AG08395 (cell line): ENCODE measurements at regions not wholly inside any gene's neighbourhood (a gene's known extent, or its start where the extent isn't known, plus 50 kb on each side); places are given as distances from the start of the nearest gene placed in this dataset.

ENCODE experiments used
- DNase-seq: peaks from one replicate; pipeline ENCODE4 v3.0.0; 2012; ENCODE audit warnings: mixed read lengths, low spot score

- no peak for DNase-seq
Measured at GRCh38 chr17:12376276-12376675, 289.4 kb upstream of the MYOCD start.

- DNase-seq, result peak; percentile 26
Measured at GRCh38 chr17:12386225-12386624, 279.5 kb upstream of the MYOCD start.

GRCh38 chr17:12388226-12388625 is 277.5 kb upstream of the MYOCD start:
- DNase-seq, result peak; percentile 42

DNA sequence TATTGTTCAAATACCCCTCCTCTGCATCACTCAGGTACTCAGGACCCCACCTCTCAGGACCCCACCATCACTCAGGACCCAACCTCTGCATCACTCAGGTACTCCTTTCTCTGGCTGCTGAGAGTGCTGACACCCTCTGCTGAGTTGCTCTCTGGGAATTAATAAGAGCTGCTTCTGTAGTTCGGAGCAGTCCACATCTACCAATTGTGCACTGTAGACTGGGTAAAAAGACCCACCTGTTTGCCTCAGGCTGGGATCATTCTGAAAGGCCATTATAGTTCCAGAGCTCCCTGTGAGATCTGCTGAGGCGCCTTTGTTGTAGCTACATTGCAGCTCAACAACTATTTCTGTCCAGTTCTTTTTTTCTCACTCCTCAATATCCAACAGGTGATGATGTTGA is 276.3 kb upstream of the MYOCD start:
- no peak for DNase-seq

DNA sequence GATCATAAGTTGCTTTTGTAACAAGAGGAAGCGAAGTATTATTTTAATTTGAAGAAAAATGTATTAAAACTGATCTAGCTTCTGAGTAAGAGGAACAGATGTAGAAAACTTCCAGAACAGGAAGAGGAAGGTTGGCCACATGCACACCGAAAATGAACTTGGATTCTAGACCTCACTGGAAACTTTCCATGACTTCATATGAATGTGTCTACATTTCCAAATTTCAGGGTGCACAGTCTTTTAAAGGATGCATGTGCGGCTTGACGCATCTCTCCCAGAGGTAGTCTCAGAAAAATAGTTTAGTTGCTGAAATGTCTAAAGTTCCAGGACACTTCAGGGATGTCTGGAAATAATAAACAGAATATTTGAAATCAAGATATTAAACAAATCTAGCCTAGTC is 275.1 kb upstream of the MYOCD start:
- no peak for DNase-seq

- no peak for DNase-seq
Measured at GRCh38 chr17:12391468-12391867, 274.2 kb upstream of the MYOCD start.

DNA sequence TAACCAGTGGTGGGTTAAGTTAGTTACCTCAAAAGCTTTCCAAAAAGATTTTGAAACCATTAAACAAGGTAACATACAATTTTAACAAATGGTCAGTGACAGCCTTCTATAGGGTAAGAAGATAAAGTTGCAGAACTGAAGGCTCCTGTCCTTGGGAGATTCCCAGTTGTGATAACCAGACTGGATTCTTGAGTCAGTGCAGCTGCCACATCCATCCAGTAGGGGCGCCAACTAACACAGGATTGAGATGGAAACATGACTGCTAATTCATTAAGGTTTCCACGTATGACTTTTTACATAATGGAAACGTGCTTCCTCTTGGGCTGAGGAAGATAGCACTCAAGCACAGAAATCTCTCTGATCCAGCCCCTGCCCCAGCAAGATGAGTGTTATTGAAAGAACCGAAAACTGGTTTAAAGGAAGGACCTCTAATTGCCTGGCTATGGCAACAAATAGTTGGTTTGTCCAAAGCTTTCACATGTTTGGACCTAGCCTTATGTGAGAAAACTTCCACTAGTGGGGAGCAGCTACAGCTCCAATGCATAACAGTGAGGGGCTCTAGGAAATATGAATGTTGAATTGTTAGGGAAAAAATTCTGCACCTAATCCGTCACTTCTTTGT is 269.8 kb upstream of the MYOCD start:
- no peak for DNase-seq

GRCh38 chr17:12398441-12399051 is 267.1 kb upstream of the MYOCD start:
- no peak for DNase-seq

GRCh38 chr17:12402963-12403622 is 262.6 kb upstream of the MYOCD start:
- peak; percentile 37 for DNase-seq

DNA sequence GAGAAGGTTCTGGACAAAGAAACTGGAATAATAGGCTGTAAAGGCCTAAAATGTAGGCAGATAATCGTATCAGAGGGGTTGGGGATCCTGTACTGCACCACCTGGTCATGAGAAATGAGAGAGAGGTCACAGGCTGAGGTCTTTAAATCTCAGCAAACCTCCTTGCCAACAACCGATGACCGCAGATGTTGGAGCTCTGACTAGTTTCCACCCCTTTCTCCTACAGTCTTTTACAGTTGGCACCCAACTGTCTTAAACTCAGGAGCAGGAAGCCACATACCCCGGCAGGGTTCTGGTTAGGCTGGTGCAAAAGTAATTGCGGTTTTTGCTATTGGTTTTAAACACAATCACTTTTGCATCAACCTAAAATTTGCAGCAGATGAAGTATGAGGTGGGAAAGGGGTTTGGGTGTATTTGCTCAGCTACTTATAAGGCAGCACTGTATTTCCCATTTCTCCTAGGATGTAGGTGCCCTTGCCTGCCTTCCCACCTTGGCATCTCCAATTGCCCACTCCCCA is 261.8 kb upstream of the MYOCD start:
- no peak for DNase-seq

- DNase-seq, result peak; percentile 8
Measured at GRCh38 chr17:12406623-12407215, 259.0 kb upstream of the MYOCD start.

GRCh38 chr17:12407495-12408252 is 258.0 kb upstream of the MYOCD start:
- no peak for DNase-seq

- no peak for DNase-seq
Measured at GRCh38 chr17:12409082-12409481, 256.6 kb upstream of the MYOCD start.

GRCh38 chr17:12410717-12411116 is 255.0 kb upstream of the MYOCD start:
- DNase-seq, result no peak

DNA sequence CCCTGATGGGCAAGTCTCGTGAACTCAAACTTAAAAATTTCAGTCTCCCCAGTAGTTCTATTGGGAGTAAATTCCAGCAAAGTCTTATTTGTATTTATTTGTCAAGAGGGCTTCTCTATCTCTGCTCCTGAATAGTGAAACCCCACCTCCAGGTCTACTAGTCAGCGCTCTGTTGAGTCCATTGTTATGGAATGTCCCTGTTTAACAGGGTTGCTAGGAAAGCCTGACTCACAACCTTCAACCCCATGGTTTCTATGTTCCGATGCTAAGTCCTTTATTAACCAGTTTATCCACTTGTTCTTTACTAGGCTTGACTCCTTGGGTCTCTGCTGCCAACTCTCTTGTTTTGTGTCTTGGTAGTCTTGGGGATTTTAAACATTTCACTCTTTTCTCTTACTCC is 250.7 kb upstream of the MYOCD start:
- peak; percentile 56 for DNase-seq

GRCh38 chr17:12421077-12421476 is 244.6 kb upstream of the MYOCD start:
- no peak for DNase-seq

- DNase-seq, result no peak
Measured at GRCh38 chr17:12421646-12422306, 243.9 kb upstream of the MYOCD start.

- DNase-seq, result no peak
Measured at GRCh38 chr17:12422651-12423050, 243.0 kb upstream of the MYOCD start.

DNA sequence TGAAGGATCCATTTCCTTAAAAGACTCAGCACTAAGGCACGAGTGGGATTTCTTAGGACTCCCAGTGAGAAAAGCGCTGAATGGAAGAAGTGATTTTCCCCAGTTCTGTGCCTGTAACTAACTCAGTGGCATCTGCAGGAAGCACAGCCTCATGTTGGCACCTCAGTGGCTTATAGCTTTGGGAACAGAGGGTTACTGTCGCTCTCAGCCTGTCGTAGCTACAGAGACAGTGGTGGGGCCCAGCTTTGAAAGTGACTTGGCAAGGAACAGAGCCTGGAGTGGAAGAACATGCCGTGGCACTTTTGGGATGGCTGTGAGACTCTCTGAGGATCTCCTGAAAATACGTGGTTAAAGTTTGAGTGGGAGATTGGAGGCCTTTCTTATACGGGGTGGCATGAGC is 242.4 kb upstream of the MYOCD start:
- no peak for DNase-seq

DNA sequence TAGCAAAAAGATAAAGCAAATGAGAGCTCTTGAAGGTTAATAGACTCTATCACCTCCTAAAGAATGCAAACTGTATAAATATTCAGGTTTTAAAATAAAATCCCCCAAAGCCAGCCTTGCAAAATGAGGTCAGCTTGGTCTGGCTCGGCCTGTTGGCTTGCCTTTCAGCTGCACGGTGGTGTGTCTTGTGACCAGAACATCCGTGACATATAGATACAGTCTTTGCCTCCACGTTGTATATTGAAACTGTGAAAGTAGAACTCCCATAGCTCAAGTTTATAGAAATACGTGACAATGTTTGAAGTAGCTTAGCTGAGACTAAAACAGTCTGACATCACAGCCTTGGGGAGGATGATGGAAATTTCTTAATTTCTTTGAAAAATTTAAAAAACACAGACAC is 236.6 kb upstream of the MYOCD start:
- no peak for DNase-seq

GRCh38 chr17:12431188-12431587 is 234.5 kb upstream of the MYOCD start:
- DNase-seq, result no peak

DNA sequence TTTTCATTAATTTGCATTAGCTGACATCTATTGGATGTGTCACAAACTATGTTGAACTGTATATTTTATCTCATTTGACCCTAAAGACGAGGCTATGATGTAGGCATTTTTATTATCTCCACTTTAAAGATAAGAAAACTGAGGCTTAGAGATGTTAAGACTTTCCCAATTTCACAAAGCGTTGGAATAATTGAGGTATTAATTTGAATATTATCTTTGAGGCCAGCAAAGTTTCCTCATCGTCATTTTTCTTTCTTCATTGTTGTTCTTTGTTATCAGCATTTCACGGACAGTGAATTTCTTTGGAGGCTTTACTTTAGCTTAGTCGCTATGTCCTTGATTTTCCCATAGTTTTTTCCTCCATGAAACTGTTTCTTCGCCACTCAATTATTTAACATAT is 227.5 kb upstream of the MYOCD start:
- DNase-seq, result no peak
